Neural crest cell (in vitro differentiated cells): ENCODE measurements at regions not wholly inside any gene's neighbourhood (a gene's known extent, or its start where the extent isn't known, plus 50 kb on each side); places are given as distances from the start of the nearest gene placed in this dataset.

Experiments used
- DNase-seq: peaks from one replicate; pipeline ENCODE4 v3.0.0; 2021; ENCODE audit warnings: low read depth, mixed read lengths, low spot score
- H3K27ac Mint-ChIP-seq: one replicate; pipeline ENCODE4 v1.8.0; 2021; ENCODE audit warnings: mild to moderate bottlenecking, mixed read lengths; ENCODE audit not compliant: unreplicated experiment
- H3K27me3 Mint-ChIP-seq: 2 replicates; pipeline ENCODE4 v1.8.0; 2021; ENCODE audit warnings: low read depth, mild to moderate bottlenecking, mixed read lengths
- H3K36me3 Mint-ChIP-seq: 2 replicates; pipeline ENCODE4 v1.8.0; 2021; ENCODE audit warnings: low read depth, mild to moderate bottlenecking, mixed read lengths
- H3K4me1 Mint-ChIP-seq: 2 replicates; pipeline ENCODE4 v1.8.0; 2021; ENCODE audit warnings: mixed read lengths
- H3K4me3 Mint-ChIP-seq: one replicate; pipeline ENCODE4 v1.8.0; 2021; ENCODE audit warnings: mild to moderate bottlenecking, mixed read lengths
- H3K9me3 Mint-ChIP-seq: 2 replicates; pipeline ENCODE4 v1.8.0; 2021; ENCODE audit warnings: mixed read lengths
- CTCF ChIP-seq: fragments of 200-600 bp; sonication (generic); conservative IDR thresholded peaks from 2 replicates; pipeline ENCODE4 v1.5.0; 2021; ENCODE audit warnings: antibody characterized with exemption, mild to moderate bottlenecking

- Mint-ChIP-seq H3K36me3 (no peaks in the 10 kb centered on the region), H3K27ac (no peak overlapping the region), H3K9me3 (no peaks in the 10 kb centered on the region), H3K4me3 (no peak overlapping the region), H3K27me3 (no peaks in the 10 kb centered on the region), H3K4me1 (peaks cover 6% of the 10 kb centered on the region)
- no peak for TF ChIP-seq CTCF
- no peak for DNase-seq
Observed at GRCh38 chr1:193706766-193707165, 520.4 kb upstream of the B3GALT2 start.

GRCh38 chr1:193705554-193705981 is 519.2 kb upstream of the B3GALT2 start:
- no peaks in the 10 kb centered on the region for H3K9me3 Mint-ChIP-seq
- no peak for TF ChIP-seq CTCF
- H3K27ac Mint-ChIP-seq, result no peak overlapping the region
- no peaks in the 10 kb centered on the region for H3K36me3 Mint-ChIP-seq
- H3K4me1 Mint-ChIP-seq, result peaks cover 13% of the 10 kb centered on the region
- H3K27me3 Mint-ChIP-seq, result no peaks in the 10 kb centered on the region
- H3K4me3 Mint-ChIP-seq, result no peak overlapping the region
- DNase-seq, result no peak

DNA sequence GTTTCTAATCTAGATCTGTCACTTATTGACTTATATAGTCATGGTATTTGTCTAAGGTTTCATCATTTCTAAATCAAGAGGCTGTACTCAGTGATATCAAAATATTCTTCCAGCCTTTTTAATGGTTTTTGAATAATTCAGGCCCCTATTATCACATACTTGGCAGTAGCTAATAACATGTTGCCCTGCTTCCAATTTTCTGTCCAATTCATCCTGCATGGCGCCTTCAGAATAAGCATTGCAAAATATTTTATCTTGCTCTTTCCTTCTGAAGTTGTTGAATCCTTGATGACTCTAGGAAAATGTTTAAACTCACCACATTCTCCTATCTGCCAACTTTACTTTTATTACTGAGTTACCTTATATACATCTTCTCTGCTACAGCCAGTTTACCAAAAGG is 517.2 kb upstream of the B3GALT2 start:
- DNase-seq, result no peak
- no peak overlapping the region for H3K27ac Mint-ChIP-seq
- no peaks in the 10 kb centered on the region for H3K9me3 Mint-ChIP-seq
- H3K36me3 Mint-ChIP-seq, result no peaks in the 10 kb centered on the region
- no peaks in the 10 kb centered on the region for H3K27me3 Mint-ChIP-seq
- H3K4me3 Mint-ChIP-seq, result no peak overlapping the region
- peaks cover 13% of the 10 kb centered on the region for H3K4me1 Mint-ChIP-seq
- TF ChIP-seq CTCF, result no peak

DNA sequence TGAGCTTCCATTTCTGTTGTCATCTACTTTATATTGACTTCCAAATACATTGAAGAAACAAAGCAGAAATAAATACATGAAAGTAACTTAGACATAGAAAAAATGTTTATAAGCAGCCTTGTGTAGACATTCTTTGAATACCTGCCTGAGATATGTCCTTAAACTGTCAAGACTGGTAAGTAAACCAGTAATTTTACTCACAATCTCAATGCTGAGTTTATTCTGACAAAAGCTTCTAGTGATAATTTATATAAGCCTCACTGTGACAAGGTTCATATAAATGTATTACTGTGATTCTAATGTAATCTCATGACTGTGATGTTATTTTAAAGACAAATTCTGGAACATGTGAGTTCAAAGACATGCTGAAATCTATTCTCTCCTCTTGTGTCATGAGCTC is 516.7 kb upstream of the B3GALT2 start:
- Mint-ChIP-seq H3K27ac (no peak overlapping the region), H3K36me3 (no peaks in the 10 kb centered on the region), H3K4me1 (peaks cover 13% of the 10 kb centered on the region), H3K4me3 (no peak overlapping the region), H3K9me3 (no peaks in the 10 kb centered on the region), H3K27me3 (no peaks in the 10 kb centered on the region)
- DNase-seq, result no peak
- TF ChIP-seq CTCF, result no peak

DNA sequence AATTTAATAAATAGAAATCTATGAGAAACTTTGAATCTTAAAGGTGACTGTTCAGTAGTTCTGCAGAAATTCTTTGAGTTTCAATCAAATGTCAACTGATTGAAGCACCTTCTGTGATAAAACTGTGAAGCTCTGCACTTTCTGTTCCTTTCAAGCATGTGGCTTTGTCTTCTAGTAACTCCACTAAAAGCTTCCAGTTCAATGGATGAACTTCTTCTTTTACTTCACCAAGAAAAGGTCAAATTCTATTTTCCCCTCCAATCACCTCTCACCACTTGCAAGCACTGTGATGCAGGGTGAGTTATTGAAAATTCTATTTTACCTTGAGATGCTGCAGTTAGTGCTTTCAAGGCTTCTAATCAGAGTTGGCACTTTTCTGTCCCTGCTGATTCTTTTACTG is 515.3 kb upstream of the B3GALT2 start:
- Mint-ChIP-seq H3K9me3 (no peaks in the 10 kb centered on the region), H3K27me3 (no peaks in the 10 kb centered on the region), H3K27ac (no peak overlapping the region), H3K4me1 (peaks cover 13% of the 10 kb centered on the region), H3K36me3 (no peaks in the 10 kb centered on the region), H3K4me3 (no peak overlapping the region)
- no peak for TF ChIP-seq CTCF
- DNase-seq, result no peak
